NCI-H748 (cell line): ENCODE measurements at regions not wholly inside any gene's neighbourhood (a gene's known extent, or its start where the extent isn't known, plus 50 kb on each side); places are given as distances from the start of the nearest gene placed in this dataset.
"Not testable (repeated sequence)": the region's sequence is repeated elsewhere in the genome, so short reads cannot be mapped to it uniquely, and the experiment has no call there.

Source experiments
- DNase-seq: peaks from one replicate; lab custom pipeline; 2025; ENCODE audit not compliant: unreplicated experiment; lab: John Stamatoyannopoulos, UW

DNA sequence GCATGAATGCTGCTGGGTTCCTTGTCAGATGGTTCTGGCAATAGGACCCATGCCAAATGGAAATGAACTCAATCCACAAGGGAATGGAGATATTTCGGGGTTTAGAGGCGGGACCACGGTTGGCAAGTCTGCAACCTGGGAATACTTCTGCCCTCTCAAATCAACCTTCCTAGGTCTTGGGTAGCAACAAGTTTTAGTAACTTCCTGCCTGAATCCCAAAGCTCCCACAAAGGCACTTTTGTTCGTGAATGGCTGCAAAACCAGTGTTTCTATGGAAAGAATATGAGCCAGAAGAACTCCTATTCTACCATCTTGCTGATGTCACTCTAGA lies 790.1 kb upstream of the SLC8A1 start:
- DNase-seq, result no peak

DNA sequence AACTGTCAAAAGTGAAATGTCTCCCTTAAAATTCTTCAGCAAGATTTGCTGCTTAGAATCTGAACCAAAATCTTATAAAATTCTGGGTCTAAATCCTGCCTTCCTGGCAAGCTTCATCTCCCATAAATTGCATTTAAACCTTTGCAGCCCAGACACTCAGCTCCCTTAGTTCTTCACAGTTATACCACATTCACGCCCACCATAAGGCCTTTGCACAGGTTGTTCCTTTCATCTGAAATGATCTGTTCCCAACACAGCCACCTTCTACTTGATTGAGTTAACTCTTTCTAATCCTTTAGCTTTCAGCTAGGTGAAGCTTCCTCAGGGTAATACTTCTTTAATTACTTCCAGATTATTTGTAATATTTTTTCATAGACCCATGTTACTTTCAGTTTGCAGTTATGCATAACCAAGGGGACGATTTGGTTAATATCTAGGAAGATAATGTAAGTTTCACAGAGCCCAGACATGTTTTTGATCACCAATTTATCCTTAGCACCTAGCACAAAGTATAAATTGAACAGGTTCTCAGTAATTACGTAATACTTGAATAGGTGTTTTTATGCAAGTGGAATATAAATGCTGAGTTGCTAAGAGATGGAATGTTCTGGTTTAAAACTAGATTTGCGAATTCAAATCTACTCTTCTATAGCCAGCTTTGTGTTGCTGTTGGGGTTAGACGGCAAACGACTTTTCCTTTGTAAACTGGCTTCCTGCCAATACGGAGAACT lies 779.7 kb upstream of the PKDCC start:
- DNase-seq, result no peak

DNA sequence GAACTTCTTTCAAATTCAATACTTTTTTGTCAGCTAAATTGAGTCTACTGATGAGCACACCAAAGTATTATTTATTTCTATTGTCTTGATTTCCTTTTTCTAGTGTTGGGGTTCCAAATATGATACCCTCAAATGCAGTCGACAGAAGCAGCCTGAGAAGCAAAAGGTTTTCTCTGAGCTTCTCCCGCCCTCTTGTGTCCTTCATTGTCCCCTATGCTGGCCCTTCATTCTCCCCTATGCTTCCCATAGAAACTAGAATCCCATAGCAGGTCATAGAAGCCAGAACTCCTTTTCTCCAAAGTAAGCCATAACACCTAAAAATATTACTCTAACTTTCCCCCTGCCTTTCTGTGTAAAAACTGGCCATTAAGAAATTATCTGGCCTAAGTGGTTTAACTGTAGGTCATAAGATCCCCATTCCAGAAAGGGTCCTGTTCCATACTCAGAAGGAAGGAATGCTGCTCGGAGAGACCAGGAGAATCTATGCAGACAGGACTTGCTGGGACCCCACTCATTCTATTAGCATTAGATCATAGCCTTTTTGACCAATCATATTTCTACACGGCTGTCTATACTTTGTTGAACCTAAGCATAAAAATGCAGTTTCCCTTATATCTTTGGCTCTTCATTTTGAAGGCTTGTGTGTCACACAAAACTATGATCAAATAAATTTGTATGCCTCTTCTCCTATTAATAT lies 764.6 kb upstream of the PKDCC start:
- DNase-seq, result peak; percentile 13

DNA sequence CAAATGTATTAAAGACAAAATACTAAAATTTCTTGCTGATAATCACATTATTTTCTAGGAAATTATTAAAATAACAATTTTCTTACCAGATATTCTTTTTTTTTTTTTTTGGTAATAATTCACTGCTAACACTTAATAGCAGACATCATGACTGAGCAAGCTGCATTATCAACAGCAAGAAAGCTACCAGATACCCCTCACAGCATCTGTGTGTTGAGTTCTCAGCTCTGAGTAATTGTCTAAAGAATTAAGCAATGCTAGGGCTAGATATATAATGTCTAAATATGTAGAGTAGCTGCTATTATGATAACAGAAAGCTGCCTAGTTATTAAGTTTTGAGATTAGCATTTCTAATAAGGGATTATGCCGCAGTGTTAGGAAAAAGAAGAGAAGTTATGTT lies 754.3 kb upstream of the PKDCC start:
- no peak for DNase-seq

DNA sequence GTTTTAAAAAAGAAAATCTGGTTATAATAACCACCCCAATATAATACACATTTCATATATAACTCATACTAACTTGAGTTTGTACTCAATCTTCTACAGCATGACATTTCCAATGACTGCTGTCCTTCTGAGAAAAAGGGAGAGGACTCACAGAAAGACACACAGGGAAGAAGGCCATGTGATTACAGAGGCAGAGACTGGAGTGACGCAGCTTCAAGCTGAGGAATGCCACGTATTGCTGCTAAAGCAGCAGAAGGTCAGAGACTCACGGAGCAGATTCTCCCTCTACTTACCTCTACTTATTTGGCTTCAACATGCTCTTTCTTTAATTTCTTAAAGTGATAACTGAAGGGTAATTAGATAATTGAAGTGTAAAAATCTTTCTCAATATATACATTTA lies 753.5 kb upstream of the PKDCC start:
- no peak for DNase-seq

DNA sequence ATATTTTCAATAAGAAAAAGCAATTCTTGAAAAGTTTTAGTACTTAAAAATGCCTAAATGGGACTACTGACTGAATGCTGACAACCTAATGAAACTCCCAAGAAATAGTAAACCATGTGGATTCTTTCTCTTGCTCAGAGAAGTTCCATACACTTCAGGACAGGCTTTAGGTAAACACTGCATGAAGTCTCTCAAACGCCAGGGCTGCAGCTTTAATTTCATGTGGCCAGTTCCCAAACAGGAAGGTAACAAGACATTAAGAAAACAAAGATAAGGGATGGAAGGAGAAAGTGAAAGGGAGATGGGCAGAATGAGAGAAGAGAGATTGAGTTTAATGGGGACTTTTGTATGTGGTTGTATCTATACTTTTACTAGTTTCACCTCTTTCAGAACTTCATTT lies 734.7 kb upstream of the PKDCC start:
- DNase-seq, result no peak

DNA sequence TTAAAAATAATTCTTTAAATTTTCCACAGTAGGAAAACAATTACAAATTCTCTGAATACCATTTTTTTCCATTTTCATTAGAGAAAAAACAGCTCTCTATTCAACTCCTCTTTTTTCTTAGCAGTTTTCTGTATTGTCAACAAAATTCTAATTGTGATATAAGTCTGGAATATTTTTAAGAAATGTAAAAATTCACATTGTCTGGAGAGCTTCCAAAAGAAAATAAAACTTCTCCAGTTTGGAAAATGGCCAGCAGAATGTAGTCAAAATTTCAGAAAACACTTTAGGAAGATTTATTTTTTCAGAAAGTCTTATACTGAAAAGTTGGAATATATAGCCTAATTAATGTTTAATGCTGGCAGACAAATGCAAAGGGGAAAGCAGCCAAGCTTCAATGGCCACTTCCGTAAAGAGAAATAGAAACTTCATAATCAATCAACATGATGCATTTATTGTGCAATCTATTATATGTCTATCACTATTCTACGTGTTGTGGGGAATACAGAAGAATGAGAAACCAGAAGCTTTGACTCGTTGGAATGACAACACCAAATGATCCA lies 733.2 kb upstream of the PKDCC start:
- no peak for DNase-seq

DNA sequence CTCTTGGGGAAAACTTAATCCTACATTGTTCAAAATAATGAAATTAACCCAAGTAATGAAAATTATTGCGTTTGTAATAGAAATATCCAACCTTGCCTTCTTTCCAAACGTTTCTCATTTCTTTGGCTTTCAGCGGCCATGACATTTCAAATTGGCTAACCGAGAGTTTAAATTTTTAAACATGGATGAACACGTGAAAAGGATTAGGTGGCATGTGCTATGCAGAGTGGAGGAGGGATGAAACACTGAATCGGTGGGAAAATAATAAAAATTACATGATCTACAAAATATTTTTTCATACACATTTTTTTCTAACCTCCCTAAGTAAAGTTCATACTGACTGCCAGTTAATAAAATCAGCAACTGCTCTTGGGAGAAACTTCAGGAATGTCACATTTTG lies 728.4 kb upstream of the PKDCC start:
- DNase-seq, result no peak

DNA sequence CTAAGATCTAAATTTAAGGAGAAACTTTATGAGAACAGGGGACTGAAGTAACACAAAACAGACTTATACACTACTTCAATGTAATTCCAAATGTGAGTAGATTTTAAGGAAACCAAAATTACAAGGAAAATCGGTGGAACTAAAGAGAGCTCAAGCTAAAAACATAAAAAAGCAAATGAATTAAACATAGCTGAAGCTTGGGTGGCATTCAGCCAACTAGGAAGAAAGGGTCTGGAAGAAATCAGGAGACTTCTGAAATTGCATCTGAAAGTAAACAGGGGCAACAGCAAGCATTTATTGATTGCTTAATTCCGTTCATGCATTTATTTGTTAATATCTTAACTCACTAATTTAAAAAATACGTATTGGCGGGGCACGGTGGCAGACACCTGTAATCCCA lies 727.3 kb upstream of the PKDCC start:
- DNase-seq, result no peak

DNA sequence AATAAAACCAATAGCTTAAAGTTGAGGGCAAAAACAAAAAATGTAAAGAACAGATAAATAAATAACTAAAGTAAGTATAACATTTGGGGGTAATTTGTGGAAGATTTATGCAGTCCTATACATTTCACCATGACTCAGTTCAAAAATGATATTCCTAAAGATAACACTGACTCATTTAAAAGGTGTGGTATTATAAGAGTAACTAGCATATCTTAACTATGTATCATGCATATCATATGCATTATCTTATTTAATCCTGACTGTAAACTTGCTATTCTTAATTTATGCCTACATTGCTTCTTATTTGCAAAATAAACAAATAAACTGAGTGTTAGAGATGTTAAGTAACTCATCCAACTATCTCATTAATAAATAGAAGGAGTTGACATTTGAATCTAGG lies 726.5 kb upstream of the PKDCC start:
- DNase-seq, result no peak

DNA sequence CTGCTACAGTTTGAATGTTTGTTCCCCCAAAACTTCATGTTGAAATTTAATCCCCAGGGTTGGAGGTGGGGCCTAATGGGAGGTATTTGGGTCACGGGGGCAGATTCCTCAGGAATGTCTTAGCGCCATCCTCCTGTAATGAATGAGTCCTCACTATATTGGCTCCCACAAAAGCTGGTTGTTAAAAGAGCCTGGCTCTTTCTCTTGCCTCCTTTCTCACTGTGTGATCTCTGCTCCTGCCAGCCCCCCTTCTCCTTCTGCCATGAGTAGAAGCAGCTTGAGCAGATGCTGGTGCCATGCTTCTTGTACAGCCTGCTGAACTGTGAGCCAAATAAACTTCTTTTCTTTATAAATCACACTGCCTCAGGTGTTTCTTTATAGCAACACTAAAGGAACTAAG lies 721.0 kb upstream of the PKDCC start:
- DNase-seq, result no peak

DNA sequence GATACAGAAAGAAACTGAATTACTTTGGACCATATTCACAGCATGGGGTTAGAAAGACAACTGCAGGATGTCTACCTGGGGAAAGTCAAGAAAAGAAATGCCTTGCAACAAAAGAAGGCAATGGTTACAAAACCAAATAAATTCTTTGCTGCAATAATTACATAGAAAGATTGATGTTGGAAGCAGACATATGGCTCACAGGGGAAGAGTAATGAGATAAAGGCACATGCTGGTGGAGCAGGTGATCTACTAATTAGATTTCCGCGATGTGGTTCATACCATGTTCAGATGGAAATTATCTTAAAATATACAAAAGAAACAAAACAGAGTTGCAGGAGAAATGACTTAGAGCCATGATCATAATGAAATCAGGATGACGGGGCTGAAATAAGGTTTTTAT lies 718.8 kb upstream of the PKDCC start:
- no peak for DNase-seq

DNA sequence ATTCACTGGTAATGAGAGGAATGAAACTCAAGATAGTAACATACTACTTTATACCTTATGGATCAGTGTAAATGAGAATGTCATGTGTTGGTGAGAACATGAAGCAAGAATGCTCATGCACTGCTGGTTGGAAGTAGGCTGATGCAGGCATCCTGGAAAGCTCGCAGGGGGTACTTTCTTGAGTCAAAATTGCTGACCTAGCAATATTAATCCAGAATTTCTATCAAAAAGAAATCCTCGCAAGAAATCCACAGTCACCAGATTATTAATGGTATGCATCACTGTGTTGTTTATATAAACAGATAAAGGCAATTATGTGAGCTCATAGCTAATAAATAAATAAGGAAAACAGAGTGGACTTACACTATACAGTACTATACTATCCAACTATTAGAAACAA lies 713.7 kb upstream of the PKDCC start:
- DNase-seq, result no peak

DNA sequence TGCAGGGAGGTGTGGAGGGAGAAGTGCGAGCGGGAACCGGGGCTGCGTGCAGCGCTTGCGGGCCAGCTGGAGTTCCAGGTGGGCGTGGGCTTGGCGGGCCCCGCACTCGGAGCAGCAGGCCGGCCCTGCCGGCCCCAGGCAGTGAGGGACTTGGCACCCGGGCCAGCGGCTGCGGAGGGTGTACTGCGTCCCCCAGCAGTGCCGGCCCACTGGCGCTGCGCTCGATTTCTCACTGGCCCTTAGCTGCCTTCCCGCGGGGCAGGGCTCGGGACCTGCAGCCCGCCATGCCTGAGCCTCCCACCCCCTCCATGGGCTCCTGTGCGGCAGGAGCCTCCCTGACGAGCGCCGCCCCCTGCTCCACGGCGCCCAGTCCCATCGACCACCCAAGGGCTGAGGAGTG lies 712.2 kb upstream of the PKDCC start:
- not testable (repeated sequence) for DNase-seq

DNA sequence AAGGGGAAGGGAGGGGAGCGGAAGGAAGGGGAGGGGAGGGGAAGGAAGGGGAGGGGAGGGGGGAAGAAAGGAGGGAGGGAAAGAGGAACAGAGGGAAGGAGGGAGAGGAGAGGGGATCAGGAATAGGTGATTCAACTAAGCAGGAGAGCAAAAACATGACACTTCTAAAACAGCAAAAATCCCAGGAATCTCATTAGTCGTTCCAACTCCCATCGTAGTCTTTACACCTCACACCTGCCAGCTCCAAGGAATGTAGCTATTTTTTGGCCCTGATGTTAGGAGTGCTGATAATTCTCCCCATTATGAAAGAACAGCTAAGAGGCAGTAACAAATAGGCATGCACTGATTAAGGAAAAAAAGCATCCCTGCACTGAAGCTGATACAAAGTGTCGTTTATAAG lies 709.9 kb upstream of the PKDCC start:
- DNase-seq, result no peak

DNA sequence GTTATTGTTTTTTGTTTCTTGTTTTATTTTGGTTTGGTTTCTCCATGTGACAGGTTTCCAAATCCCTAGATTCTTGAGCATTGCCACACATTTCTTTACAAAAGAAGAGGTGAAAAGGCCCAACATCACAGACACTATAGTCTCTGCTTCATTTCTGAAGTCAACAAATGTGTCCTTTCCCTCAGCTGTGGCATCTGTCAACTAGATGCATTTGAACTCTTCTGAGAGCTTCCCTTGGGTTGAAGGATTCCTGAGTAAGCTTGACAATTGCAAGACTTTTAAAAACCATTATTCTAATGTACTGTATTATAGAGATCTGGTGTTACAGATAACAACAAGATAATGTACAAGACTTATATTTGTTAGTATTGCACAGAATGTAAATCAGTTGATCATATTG lies 703.3 kb upstream of the PKDCC start:
- DNase-seq, result no peak

DNA sequence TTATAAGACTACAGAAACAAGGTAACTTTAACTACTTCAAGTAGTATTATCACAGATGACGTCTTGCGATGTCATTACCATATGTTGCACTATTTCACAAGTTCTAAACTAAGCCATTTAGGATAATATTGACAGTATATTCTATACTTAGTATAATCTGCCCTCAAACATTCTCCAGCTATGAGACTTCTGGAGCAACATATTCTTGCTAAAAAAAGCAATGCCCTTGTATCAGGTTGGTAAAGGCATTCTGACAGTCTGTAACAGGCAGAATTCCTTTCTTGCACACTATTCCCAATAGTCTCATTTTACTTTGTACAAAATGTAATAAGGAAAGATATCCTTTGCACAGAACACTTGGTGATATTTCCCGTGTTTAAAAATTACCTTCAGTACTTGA lies 694.8 kb upstream of the PKDCC start:
- DNase-seq, result no peak

DNA sequence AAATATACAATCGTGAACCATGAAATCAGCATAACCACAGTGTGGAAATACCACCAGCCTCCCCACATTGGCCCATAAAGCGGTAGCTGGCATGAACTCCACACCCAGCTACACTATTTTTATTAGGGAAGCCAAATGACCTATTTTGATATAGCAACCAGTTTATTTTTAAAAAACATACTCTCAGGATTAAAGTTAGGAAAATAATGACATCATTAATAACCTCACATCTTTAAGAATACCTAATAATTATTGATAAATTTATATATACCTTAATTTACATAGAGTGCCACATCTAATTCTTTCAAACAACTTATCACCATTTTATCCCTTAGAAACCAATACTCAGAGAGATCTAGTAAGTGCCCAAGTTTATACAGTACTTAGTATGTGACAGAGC lies 692.0 kb upstream of the PKDCC start:
- no peak for DNase-seq

DNA sequence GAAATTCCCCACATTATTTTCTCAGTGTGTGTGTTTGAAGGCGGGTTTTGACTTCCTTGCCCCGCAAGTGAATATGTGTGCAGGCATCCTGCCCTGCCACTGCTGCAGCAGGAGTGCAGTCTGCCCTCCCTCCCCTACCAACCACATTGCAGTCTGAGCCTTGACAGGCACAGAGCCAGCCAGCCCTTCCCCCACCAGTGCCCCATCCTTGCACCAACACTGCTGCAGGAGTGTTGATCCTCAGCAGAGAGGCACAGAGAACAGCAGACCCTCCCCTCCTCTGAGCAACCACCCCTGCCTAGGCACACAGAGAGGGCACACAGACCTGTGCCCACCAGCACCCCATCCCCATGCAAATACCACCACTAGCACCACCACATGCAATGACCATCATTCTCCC lies 683.0 kb upstream of the PKDCC start:
- no peak for DNase-seq

DNA sequence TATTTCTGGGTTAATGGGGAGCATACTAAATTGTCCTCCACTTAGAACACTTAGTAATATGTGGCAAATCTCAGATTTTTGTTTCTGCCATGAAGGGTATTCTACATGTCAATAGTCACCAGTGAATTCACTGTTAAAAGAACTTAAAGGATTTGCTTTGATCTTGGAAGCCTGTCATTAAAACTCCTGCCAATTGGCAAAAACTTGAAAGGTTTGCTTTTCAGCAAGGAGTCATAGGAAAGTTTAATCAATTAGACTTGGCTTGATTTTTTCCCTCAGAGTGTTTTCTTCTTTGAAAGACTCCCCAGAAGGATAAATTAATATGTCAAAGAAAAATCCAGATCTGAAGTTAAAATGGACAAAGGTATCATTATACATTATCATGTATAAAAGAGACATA lies 671.9 kb upstream of the PKDCC start:
- DNase-seq, result no peak

DNA sequence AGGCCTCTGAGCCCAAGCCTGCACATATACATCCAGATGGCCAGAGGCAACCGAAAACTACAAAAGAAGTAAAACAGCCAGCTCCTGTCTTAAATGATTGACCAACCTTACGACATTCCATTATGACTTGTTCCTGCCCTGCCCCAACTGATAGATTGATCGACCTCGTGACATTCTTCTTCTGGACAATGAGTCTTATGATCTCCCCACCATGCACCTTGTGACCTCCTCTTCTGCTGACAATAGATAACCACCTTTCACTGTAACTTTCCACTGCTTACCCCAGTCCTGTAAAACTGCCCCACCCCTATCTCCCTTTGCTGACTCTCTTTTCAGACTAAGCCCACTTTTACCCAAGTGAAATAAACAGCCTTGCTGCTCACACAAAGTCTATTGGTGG lies 670.0 kb upstream of the PKDCC start:
- no peak for DNase-seq

DNA sequence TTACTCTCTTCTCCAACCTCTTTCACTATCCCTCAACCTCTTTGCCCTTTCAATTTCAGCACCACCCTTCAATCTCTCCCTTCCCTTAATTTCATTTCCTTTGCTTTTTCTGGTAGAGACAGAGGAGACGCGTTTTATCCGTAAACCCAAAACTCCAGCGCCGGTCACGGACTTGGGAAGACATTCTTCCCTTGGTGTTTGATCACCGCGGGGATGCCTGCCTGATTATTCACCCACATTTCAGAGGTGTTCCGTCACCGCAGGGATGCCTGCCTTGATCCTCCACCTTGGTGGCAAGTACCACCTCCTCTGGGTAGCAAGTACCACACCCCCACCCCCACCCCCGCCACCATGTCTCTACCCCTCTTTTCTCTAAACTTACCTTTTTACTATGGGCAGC lies 669.4 kb upstream of the PKDCC start:
- no peak for DNase-seq
